HG02870 (cell line): ENCODE measurements at regions not wholly inside any gene's neighbourhood (a gene's known extent, or its start where the extent isn't known, plus 50 kb on each side); places are given as distances from the start of the nearest gene placed in this dataset.

Source experiments
- ATAC-seq: cut with Tn5 transposase; IDR thresholded peaks from one replicate; pipeline ENCODE4 v1.9.1; 2021; ENCODE audit warnings: mild to moderate bottlenecking, moderate library complexity; ENCODE audit not compliant: unreplicated experiment

DNA sequence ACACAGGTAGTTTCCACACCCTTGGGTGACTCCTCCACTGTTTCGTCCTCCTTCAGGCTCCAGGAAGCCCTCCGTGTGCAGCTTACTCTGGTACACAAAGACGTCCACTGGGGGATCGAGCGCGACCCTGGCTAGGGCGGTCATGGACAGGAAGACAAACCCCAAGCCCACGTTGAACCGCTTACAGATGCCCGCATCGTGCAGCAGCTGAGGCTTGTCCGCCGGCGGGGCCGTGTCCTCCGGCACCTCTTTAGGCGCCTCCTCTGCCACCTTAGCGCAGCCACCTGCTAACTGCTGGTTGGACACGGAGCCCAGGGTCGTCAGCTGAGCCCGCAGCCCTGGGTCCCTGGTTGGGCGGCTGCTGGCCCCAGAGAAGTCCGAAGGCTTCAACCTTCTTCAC, 309.0 kb upstream of the BTBD3 start:
- ATAC-seq: no peak

GRCh38 chr20:11624704-11625103, 293.0 kb upstream of the BTBD3 start:
- ATAC-seq: no peak

- ATAC-seq: no peak
Observed at GRCh38 chr20:11626551-11626950, 291.1 kb upstream of the BTBD3 start.

- ATAC-seq: no peak
Observed at GRCh38 chr20:11642866-11643265, 274.8 kb upstream of the BTBD3 start.

- ATAC-seq: no peak
Observed at GRCh38 chr20:11646359-11646758, 271.3 kb upstream of the BTBD3 start.

DNA sequence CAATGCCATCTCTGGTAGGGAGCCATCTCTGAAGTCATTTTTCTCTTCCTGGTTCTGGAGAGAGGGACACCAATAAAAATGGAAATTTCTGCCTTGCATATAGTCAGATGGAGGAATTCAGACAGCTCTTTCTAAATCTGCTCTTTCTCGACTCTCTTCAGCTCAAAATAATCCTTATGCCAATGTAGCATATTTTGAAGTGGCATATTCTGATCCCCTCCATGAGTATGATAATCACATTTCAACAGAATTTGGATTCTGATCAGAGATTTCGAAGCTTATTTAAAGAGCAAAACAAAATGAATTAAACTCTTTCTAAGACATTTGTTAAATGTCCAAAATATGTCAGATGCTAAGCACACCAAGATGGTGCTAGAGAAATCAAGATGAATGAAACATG, 267.1 kb upstream of the BTBD3 start:
- no peak for ATAC-seq

DNA sequence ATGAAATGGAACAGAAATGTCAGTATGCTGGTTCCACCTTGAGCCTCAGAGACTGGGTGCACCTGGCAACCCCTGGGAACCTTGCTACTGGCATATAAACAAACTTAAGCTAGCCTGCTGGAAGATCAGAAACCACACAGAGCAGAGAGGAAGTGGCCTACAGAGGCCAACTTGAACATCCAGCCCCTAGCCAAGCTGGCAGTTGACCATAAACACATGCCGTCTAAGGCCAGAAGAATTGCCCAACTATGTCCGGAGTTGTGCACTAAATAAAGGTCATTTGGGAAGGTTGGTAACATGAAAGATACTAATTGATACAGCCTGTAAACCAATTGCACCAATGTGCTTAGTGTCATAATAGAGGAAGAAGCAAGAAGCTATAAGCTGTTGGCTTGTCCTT, 266.6 kb upstream of the BTBD3 start:
- no peak for ATAC-seq

DNA sequence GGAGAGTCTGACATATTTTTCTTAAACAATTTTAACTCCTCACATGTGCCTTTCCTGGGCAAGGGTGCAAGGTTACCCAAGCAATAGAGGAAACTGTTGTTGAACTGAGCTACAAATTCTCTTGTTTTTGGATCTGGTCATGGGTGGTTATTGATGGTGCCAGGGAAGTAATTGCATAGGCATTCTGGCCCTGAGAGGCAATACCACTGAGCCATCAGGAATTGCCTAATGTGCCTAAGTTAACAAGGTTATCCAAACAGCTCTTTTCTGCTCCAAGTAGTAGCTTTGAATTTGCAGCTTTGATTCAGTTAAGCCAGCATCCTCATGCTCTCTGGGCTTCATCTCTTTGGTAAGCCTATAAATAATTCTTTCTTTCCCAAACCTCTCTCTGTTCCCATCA, 266.0 kb upstream of the BTBD3 start:
- no peak for ATAC-seq

GRCh38 chr20:11652128-11652527, 265.6 kb upstream of the BTBD3 start:
- no peak for ATAC-seq

DNA sequence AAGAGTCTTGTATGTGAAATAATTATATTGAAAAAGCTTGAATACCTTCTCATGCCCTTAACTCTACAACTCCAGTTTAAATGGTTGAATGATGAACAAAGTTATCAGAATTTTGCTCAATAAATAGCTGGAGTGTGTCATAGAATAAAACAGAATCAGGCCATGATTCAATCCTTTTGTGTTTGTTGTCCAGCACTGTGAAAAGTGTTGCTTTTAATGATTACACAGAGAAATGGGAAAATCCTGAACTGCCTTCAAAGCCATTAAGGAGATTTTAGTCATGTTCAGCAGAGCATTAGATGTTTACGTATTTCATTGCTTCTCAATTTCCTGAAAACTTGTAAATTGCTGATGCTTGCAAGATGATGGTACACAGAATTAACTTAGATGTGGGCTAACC, 262.9 kb upstream of the BTBD3 start:
- no peak for ATAC-seq

GRCh38 chr20:11660673-11661072, 257.0 kb upstream of the BTBD3 start:
- no peak for ATAC-seq

- ATAC-seq: no peak
Observed at GRCh38 chr20:11671015-11671511, 246.6 kb upstream of the BTBD3 start.

- ATAC-seq: no peak
Observed at GRCh38 chr20:11672959-11673358, 244.7 kb upstream of the BTBD3 start.

- no peak for ATAC-seq
Observed at GRCh38 chr20:11675920-11676629, 241.6 kb upstream of the BTBD3 start.

DNA sequence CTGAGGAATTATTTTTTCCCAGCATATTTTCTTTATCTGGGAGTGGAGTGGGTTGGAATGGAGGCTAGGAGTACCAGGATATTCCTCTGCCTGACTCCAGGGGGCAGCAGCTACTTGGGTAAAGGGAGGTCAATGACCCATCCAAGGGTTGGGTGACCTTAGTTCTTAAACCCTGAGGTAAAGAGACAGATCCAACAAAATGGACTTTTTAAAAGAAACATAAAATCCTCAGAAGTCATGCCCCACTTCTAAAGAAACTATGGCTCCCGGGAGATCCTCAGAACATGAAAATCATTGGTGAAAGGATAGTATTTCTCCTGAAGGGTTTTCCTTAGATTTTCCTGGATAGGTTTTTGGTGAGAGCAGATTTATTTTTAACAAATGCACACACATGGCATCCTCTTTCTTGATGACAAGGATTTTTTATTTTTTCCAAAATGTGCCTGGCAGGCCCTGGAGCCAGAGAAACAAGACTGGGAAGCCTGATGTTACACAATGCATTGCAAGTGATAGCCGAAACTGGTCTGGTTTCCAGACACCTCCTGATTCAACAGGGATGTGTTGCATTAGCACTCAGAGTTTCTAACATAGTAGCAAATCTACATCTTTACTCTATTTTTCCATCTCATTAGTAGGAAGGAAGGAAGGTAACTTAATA, 240.9 kb upstream of the BTBD3 start:
- ATAC-seq: no peak

DNA sequence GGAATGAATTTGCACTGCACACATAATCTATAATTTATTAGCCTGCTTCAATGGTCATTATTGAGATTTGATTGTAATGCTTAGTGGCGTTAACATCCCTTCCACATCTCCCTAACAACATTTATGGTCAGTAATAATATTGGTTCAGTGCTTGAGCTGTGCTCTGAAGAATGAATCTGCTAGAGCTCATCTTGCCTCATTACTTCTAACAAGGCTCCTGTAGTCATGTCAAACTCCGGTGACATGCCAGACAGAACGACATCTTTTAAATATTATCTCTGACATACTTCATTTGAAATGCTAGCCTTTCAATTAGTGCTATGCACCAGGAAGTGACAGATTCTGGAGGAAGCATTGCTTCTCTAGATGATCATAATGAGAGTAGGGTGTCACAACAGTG, 240.3 kb upstream of the BTBD3 start:
- ATAC-seq: no peak

DNA sequence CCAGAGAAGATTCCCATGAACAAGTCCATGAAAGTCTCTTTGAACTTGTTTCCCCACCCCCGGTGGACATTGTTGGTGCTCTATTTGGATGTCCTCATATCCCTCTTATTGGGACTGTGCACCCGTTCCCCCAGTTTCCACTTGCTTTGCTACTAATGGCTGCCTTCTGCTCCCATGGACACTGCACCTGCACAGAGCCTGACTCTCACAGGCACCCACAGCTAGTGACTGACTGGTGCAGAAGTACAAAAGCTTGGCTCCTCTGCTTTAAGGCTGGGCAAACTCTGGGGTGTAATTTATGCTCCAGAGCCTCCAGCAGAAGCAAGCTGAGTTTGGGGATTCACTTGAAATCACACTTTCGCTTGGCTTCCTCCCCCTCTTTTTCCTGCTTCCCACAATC, 239.9 kb upstream of the BTBD3 start:
- ATAC-seq: no peak

DNA sequence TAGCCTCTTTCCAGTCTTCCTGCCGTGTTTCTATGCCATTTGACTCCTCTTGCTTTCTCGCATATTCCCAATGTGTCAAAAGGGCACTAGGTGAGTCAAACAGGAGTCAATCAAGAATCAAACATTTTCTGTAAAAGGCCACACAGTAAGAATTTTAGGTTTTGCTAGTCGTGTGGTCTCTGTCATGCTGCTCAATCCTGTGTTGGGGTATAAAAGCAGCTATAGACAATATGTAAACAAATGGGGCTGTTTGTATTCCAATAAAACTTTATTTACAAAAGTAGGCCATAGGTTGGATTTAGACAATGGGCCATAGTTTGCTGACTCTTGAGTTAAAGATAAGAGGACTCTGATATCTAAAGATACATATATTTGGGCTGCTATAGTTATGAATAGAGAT, 235.4 kb upstream of the BTBD3 start:
- ATAC-seq: no peak

DNA sequence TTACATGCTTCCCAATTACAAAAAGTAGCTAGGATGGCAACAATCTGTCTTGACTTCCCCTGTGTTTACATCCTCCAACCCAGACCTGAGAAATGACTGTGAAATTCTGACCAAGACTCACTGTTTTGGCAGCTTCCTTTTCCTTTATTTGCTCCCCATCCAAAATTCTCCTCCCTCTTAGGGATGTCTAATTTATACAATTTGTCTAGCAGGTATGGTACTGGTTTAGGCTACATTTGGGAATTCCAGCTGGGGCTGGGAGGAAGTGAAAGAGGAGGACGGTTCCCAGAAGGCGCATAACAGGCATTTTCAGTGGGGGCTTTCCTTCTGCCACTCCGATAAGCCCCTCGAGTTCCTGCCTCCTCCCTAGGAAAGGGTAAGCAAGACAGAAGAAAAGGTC, 231.5 kb upstream of the BTBD3 start:
- no peak for ATAC-seq

DNA sequence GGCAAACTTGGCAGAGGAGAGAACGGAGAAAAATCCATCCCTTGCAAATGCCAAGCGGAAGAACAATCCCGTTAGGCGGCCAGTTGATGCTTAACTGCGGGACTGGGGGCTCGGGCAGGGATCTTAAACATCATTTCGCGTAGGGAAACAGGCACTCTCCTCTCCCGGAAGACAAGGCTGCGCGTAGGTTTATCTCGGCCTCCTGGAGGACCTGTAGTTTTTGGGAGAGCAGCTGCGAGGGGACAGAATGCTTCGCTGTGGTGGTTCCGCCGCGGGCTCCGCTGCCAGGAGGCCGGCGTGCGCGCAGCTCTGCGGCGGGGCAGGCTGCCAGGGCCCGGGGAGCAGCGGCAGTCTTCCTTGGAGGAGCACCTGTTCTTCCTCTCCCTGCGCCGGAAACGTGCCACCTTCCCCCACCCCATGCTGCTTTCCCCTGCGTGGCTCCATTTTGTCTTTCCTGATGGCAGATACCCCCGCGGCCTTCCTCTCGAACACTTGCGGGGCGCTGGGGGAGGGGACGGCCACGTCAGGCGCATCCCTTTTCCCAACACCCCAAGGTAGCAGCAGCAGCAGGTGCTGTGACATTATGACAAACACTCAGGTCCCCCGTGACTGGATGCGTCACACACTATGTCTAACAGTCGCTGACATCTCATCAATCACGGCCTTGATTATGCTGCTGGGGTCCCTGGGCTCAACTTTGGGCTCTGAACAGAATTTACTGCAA, 230.7 kb upstream of the BTBD3 start:
- no peak for ATAC-seq

GRCh38 chr20:11687546-11688292, 230.0 kb upstream of the BTBD3 start:
- no peak for ATAC-seq
